ENCODE measurements at regions not wholly inside any gene's neighbourhood (a gene's known extent, or its start where the extent isn't known, plus 50 kb on each side); places are given as distances from the start of the nearest gene placed in this dataset.
A peak's percentile ranks its signal among the peaks of the same experiment; 100 is the strongest.

DNA sequence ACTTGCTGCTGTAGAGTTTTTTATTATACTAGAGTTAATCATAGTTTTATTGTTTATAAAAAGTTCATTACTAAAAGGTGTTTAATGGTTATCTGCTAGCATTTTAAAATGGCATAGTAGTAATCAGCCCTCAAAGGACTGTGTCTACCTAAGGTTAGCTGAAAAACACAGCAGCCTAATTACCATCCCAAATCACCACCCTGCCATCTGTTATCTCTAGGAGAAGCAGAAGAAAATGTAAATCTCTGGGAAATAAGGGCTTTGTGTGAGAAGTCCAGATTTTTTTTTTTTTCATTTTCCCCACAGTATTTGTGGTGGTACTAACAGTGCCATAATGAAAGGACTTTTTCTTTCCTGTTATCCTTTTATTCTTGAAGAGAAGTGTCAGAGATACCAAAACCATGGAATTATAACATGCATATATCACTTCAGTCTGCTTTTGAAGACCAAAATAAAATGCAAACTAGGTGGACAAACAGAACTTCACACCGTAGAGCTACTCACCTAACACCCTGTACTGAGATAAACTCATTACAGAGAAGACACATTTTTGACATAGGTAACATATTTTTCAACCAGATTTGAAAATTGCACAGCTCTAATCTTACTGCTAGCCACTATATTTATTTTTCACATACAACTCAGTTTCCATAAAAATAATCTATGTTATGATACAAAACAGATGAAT is 876.2 kb downstream of the C12orf50 start:
- H3K36me3 Mint-ChIP-seq = no peaks in the 10 kb centered on the region
- no peaks in the 10 kb centered on the region for H3K4me1 Mint-ChIP-seq
- no peaks in the 10 kb centered on the region for H3K9me3 Mint-ChIP-seq
- H3K27ac Mint-ChIP-seq = no peak overlapping the region
- no peak overlapping the region for H3K4me3 Mint-ChIP-seq
- peaks cover 1% of the 10 kb centered on the region for H3K27me3 Mint-ChIP-seq

- H3K4me3 Mint-ChIP-seq = peak overlapping the region in 1 of 4 donors; percentile 30
- H3K27ac Mint-ChIP-seq = no peak overlapping the region
- no peaks in the 10 kb centered on the region for H3K36me3 Mint-ChIP-seq
- H3K9me3 Mint-ChIP-seq = no peaks in the 10 kb centered on the region
- H3K4me1 Mint-ChIP-seq = no peaks in the 10 kb centered on the region
- H3K27me3 Mint-ChIP-seq = peaks cover 1% of the 10 kb centered on the region
Measured at GRCh38 chr12:87152075-87152474, 877.1 kb downstream of the C12orf50 start.

DNA sequence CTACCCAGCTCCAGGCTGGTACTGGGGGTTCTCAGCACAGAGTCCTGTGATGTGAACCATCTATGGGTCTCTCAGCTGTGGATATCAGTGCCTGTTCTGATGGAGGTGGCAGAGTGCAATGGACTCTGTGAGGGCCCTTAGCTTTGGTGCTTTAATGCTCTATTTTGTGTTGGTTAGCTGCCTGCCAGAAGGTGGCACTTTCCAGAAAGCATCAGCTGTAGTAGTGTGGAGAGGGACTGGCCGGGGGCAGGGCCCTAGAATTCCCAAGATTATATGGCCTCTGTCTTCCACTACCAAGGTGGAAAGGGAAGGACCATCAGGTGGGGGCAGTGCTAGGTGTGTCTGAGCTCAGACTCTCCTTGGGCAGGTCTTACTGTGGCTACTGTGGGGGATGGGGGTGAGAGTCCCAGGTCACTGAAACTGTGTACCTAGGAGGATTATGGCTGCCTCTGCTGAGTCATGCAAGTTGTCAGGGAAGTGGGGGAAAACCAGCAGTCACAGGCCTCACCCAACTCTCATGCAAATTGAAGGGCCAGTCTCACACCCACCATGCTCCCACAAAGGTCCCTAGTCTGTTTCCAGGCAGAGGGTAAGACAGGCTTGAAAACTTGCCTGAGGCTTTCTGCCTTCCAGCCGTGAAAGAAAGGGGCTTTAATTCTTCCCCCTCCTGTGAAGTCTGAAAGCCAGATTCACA is 878.1 kb downstream of the C12orf50 start:
- Mint-ChIP-seq H3K27ac (no peak overlapping the region), H3K36me3 (no peaks in the 10 kb centered on the region), H3K4me3 (no peak overlapping the region), H3K27me3 (peaks cover 1% of the 10 kb centered on the region), H3K9me3 (no peaks in the 10 kb centered on the region), H3K4me1 (no peaks in the 10 kb centered on the region)

DNA sequence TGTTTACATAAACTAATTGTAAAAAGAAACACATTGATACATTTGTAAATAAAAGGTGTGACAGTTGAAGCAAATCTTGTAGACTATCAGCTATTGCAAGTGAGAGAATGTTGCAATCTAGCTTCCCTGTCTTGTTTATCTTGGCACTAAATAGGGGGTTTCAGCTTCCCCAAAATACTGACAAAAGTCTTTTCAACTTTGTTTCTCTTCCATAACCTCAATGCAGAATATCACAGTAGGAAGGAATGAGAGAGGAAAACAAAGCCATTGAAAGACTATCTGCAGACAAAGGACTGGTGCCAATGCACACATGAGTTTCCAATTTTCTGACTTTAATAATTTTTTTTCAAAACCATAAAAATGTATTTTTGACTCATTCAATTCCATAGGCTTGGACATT is 886.2 kb upstream of the MGAT4C start:
- H3K27ac Mint-ChIP-seq = no peak overlapping the region
- peaks cover 0 to 1% (median 0%) of the 10 kb centered on the region in 3 donors for H3K9me3 Mint-ChIP-seq
- H3K4me3 Mint-ChIP-seq = no peak overlapping the region
- no peaks in the 10 kb centered on the region for H3K27me3 Mint-ChIP-seq
- no peaks in the 10 kb centered on the region for H3K4me1 Mint-ChIP-seq
- H3K36me3 Mint-ChIP-seq = no peaks in the 10 kb centered on the region

DNA sequence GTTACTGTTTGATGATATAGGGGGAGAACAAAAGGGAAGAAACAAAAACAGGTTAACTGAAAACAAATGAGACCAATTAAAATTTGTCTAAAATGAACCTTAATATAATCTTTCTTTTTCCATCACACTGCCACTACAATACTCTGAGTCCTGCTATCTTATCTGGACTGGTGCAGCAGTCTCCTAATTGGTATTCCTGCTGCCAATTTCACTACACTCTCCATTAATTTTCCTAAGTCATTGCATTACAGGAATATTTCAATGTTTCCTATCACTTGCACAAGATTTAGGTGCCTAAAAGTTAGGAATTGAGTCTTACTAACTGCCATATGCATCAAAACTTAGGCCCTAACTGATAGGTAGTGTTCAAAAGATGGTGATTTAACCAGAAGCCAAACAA is 884.9 kb upstream of the MGAT4C start:
- H3K27ac Mint-ChIP-seq = no peak overlapping the region
- H3K9me3 Mint-ChIP-seq = peaks cover 0 to 1% (median 0%) of the 10 kb centered on the region in 3 donors
- no peaks in the 10 kb centered on the region for H3K27me3 Mint-ChIP-seq

GRCh38 chr12:87140262-87140661 is 884.1 kb upstream of the MGAT4C start:
- no peaks in the 10 kb centered on the region for H3K27me3 Mint-ChIP-seq
- H3K27ac Mint-ChIP-seq = no peak overlapping the region
- H3K9me3 Mint-ChIP-seq = peaks cover 0 to 1% (median 0%) of the 10 kb centered on the region in 3 donors

More for the DNA sequence above, 884.9 kb upstream of the MGAT4C start:
- Mint-ChIP-seq H3K36me3 (no peaks in the 10 kb centered on the region), H3K4me1 (no peaks in the 10 kb centered on the region), H3K4me3 (no peak overlapping the region)

DNA sequence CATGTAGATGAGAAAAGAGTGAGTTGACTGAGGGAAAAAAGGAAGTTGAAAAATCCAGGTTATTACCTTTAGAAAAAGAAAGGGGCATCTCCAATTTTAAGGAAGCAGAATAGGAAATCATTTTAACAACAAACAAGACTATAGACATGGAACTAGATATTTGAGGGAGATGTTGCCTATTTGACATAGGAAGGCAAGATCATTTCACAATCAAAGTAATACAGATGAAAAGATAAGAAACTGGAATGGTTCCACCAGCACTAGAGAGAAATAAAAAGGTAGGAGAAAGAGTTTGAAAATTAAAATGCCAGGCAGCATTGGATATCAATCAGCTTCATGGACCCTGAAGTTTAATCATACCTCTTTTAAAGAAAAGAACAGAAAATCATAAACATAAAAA is 881.0 kb upstream of the MGAT4C start:
- no peaks in the 10 kb centered on the region for H3K27me3 Mint-ChIP-seq
- H3K36me3 Mint-ChIP-seq = no peaks in the 10 kb centered on the region
- H3K4me3 Mint-ChIP-seq = no peak overlapping the region
- H3K9me3 Mint-ChIP-seq = peaks cover 0 to 2% (median 0%) of the 10 kb centered on the region in 3 donors
- peak overlapping the region in 1 of 3 donors; percentile 24 for H3K27ac Mint-ChIP-seq
- no peaks in the 10 kb centered on the region for H3K4me1 Mint-ChIP-seq

More at GRCh38 chr12:87140262-87140661, 884.1 kb upstream of the MGAT4C start:
- Mint-ChIP-seq H3K4me1 (no peaks in the 10 kb centered on the region), H3K4me3 (no peak overlapping the region), H3K36me3 (no peaks in the 10 kb centered on the region)

DNA sequence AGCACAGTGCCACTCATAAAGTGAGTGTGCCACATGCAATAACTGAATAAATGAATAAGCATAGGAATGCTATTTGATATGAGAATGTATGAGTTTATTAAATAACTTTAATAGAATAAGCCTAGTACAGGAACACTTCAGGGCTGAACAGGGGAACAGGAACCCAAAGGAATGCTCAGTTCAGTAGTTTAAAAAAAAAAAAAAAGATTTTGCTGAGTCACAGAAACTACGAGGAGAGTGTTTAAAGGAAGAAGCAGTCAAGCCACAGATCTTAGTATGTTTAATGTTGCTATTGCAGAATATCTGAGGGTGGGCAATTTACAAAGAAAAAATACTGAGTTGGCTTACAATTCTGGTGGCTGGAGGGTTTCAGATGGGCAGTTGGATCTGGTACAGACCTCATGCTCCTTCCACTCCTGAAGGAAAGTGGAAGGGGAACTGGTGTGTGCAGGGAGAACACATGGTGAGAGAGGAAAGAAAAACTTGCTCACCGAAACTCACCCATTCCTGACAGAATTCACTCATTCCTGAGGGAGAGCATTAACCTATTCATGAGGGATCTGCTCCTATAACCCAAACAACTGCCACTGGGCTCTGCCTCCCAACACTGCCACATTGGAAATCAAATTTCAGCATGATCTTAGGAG is 880.3 kb upstream of the MGAT4C start:
- no peaks in the 10 kb centered on the region for H3K4me1 Mint-ChIP-seq
- H3K27me3 Mint-ChIP-seq = no peaks in the 10 kb centered on the region
- no peaks in the 10 kb centered on the region for H3K36me3 Mint-ChIP-seq
- peaks cover 0 to 2% (median 0%) of the 10 kb centered on the region in 3 donors for H3K9me3 Mint-ChIP-seq
- no peak overlapping the region for H3K27ac Mint-ChIP-seq
- H3K4me3 Mint-ChIP-seq = no peak overlapping the region

GRCh38 chr12:87127272-87127671 is 871.1 kb upstream of the MGAT4C start:
- Mint-ChIP-seq H3K4me3 (no peak overlapping the region), H3K27ac (no peak overlapping the region), H3K9me3 (peaks cover 1 to 12% (median 2%) of the 10 kb centered on the region in 3 donors), H3K27me3 (no peaks in the 10 kb centered on the region), H3K4me1 (no peaks in the 10 kb centered on the region), H3K36me3 (no peaks in the 10 kb centered on the region)

- Mint-ChIP-seq H3K27ac (no peak overlapping the region), H3K27me3 (no peaks in the 10 kb centered on the region), H3K36me3 (no peaks in the 10 kb centered on the region), H3K4me1 (peaks cover 0 to 2% (median 0%) of the 10 kb centered on the region in 3 donors), H3K4me3 (no peak overlapping the region), H3K9me3 (peaks cover 3 to 15% (median 4%) of the 10 kb centered on the region in 3 donors)
Measured at GRCh38 chr12:87121896-87122295, 865.7 kb upstream of the MGAT4C start.

GRCh38 chr12:87120440-87120839 is 864.2 kb upstream of the MGAT4C start:
- no peak overlapping the region for H3K4me3 Mint-ChIP-seq
- peaks cover 0 to 2% (median 0%) of the 10 kb centered on the region in 3 donors for H3K4me1 Mint-ChIP-seq
- H3K36me3 Mint-ChIP-seq = no peaks in the 10 kb centered on the region
- no peaks in the 10 kb centered on the region for H3K27me3 Mint-ChIP-seq
- H3K27ac Mint-ChIP-seq = no peak overlapping the region
- peaks cover 3 to 15% (median 4%) of the 10 kb centered on the region in 3 donors for H3K9me3 Mint-ChIP-seq

- H3K4me3 Mint-ChIP-seq = no peak overlapping the region
- H3K27me3 Mint-ChIP-seq = no peaks in the 10 kb centered on the region
- H3K36me3 Mint-ChIP-seq = no peaks in the 10 kb centered on the region
- no peak overlapping the region for H3K27ac Mint-ChIP-seq
- H3K4me1 Mint-ChIP-seq = peaks cover 0 to 2% (median 0%) of the 10 kb centered on the region in 3 donors
- peaks cover 2 to 9% (median 3%) of the 10 kb centered on the region in 3 donors for H3K9me3 Mint-ChIP-seq
Measured at GRCh38 chr12:87119713-87120112, 863.5 kb upstream of the MGAT4C start.

DNA sequence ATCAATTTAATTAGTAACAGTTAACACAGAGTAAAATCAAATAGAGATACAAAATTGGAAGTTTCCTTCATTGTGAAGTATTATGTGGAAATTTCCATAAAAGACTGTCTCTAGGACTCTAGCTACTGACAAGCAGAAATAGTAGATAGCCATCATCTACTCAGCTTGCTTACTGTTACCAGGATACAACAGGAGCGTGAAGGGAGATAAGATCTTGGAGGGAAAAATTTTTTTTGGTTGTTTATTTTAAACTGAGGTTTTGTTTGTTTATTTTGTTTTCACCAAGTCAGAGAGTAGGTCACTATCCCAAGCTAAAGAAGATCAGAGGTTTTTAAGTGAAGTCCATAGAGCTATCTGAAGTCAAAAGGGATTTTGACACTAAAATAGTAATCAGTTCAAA is 861.3 kb upstream of the MGAT4C start:
- H3K36me3 Mint-ChIP-seq = no peaks in the 10 kb centered on the region
- H3K4me3 Mint-ChIP-seq = no peak overlapping the region
- no peaks in the 10 kb centered on the region for H3K27me3 Mint-ChIP-seq
- peaks cover 2 to 3% (median 3%) of the 10 kb centered on the region in 3 donors for H3K9me3 Mint-ChIP-seq
- H3K27ac Mint-ChIP-seq = no peak overlapping the region
- H3K4me1 Mint-ChIP-seq = peaks cover 0 to 4% (median 0%) of the 10 kb centered on the region in 3 donors

GRCh38 chr12:87116780-87117179 is 860.6 kb upstream of the MGAT4C start:
- Mint-ChIP-seq H3K36me3 (no peaks in the 10 kb centered on the region), H3K27me3 (no peaks in the 10 kb centered on the region), H3K27ac (no peak overlapping the region), H3K4me1 (peaks cover 0 to 4% (median 0%) of the 10 kb centered on the region in 3 donors), H3K4me3 (no peak overlapping the region), H3K9me3 (peaks cover 0 to 3% (median 2%) of the 10 kb centered on the region in 3 donors)

- no peaks in the 10 kb centered on the region for H3K36me3 Mint-ChIP-seq
- H3K9me3 Mint-ChIP-seq = no peaks in the 10 kb centered on the region
- H3K27ac Mint-ChIP-seq = no peak overlapping the region
- H3K27me3 Mint-ChIP-seq = no peaks in the 10 kb centered on the region
- H3K4me3 Mint-ChIP-seq = no peak overlapping the region
- peaks cover 0 to 4% (median 0%) of the 10 kb centered on the region in 3 donors for H3K4me1 Mint-ChIP-seq
Measured at GRCh38 chr12:87112571-87113345, 856.6 kb upstream of the MGAT4C start.

All from IgD-negative memory B cell (primary cell).